RWPE2 (cell line): ENCODE measurements at regions not wholly inside any gene's neighbourhood (a gene's known extent, or its start where the extent isn't known, plus 50 kb on each side); places are given as distances from the start of the nearest gene placed in this dataset.
"Not testable (repeated sequence)": the region's sequence is repeated elsewhere in the genome, so short reads cannot be mapped to it uniquely, and the experiment has no call there.

Experiments
- ATAC-seq: fragments of 200-7000 bp; cut with Tn5 transposase; 3 replicates; pipeline ENCODE4 v1.9.1; 2021; ENCODE audit warnings: low read depth
- DNase-seq: peaks from one replicate; pipeline ENCODE4 v3.0.0-alpha.2; 2020; ENCODE audit warnings: low spot score
- H3K27ac ChIP-seq: fragments of 450-650 bp; 2 replicates; pipeline ENCODE4 v1.5.1; 2017; ENCODE audit warnings: mild to moderate bottlenecking; ENCODE audit not compliant: poor library complexity, severe bottlenecking
- H3K27me3 ChIP-seq: fragments of 250-450 bp; sonication (Bioruptor Pico); 2 replicates; pipeline ENCODE4 v1.5.1; 2021; ENCODE audit warnings: mild to moderate bottlenecking, moderate library complexity; ENCODE audit not compliant: insufficient read depth, poor library complexity, severe bottlenecking
- H3K36me3 ChIP-seq: fragments of 250-450 bp; sonication (Bioruptor Pico); 2 replicates; pipeline ENCODE4 v1.5.1; 2020; ENCODE audit warnings: low read depth, mild to moderate bottlenecking, moderate library complexity
- H3K4me1 ChIP-seq: fragments of 250-450 bp; sonication (Bioruptor Pico); 2 replicates; pipeline ENCODE4 v1.5.1; 2021; ENCODE audit warnings: mild to moderate bottlenecking, moderate library complexity; ENCODE audit not compliant: insufficient read depth, poor library complexity, severe bottlenecking
- H3K4me3 ChIP-seq: fragments of 250-450 bp; sonication (Bioruptor Pico); 2 replicates; pipeline ENCODE4 v1.5.1; 2021; ENCODE audit warnings: mild to moderate bottlenecking, moderate library complexity; ENCODE audit not compliant: severe bottlenecking
- H3K9me3 ChIP-seq: fragments of 250-450 bp; sonication (Bioruptor Pico); 2 replicates; pipeline ENCODE4 v1.5.1; 2021; ENCODE audit warnings: mild to moderate bottlenecking, moderate library complexity; ENCODE audit not compliant: severe bottlenecking

- not testable (repeated sequence) for ATAC-seq, H3K36me3 ChIP-seq, H3K27me3 ChIP-seq, H3K9me3 ChIP-seq, H3K4me3 ChIP-seq, H3K27ac ChIP-seq, DNase-seq, H3K4me1 ChIP-seq
Measured at GRCh38 chr2:87639801-87640440, 108.0 kb upstream of the PLGLB2 start.

- not testable (repeated sequence) for ATAC-seq, H3K4me3 ChIP-seq, H3K9me3 ChIP-seq, H3K4me1 ChIP-seq, DNase-seq, H3K36me3 ChIP-seq, H3K27ac ChIP-seq, H3K27me3 ChIP-seq
Measured at GRCh38 chr2:87640961-87641563, 106.8 kb upstream of the PLGLB2 start.

GRCh38 chr2:87643165-87643564, 104.7 kb upstream of the PLGLB2 start:
- not testable (repeated sequence) for H3K4me1 ChIP-seq, H3K27me3 ChIP-seq, ATAC-seq, DNase-seq, H3K9me3 ChIP-seq, H3K4me3 ChIP-seq, H3K36me3 ChIP-seq, H3K27ac ChIP-seq

GRCh38 chr2:87647737-87648498, 100.0 kb upstream of the PLGLB2 start:
- not testable (repeated sequence) for H3K36me3 ChIP-seq, H3K27ac ChIP-seq, H3K27me3 ChIP-seq, H3K4me1 ChIP-seq, DNase-seq, H3K9me3 ChIP-seq, ATAC-seq, H3K4me3 ChIP-seq

GRCh38 chr2:87648815-87649214, 99.1 kb upstream of the PLGLB2 start:
- not testable (repeated sequence) for H3K36me3 ChIP-seq, H3K9me3 ChIP-seq, H3K27ac ChIP-seq, DNase-seq, H3K4me1 ChIP-seq, H3K4me3 ChIP-seq, ATAC-seq, H3K27me3 ChIP-seq

GRCh38 chr2:87649871-87650270, 98.0 kb upstream of the PLGLB2 start:
- not testable (repeated sequence) for DNase-seq, H3K36me3 ChIP-seq, H3K4me1 ChIP-seq, H3K9me3 ChIP-seq, ATAC-seq, H3K27me3 ChIP-seq, H3K27ac ChIP-seq, H3K4me3 ChIP-seq

GRCh38 chr2:87650837-87651236, 97.0 kb upstream of the PLGLB2 start:
- not testable (repeated sequence) for H3K27ac ChIP-seq, H3K27me3 ChIP-seq, ATAC-seq, H3K9me3 ChIP-seq, DNase-seq, H3K4me3 ChIP-seq, H3K4me1 ChIP-seq, H3K36me3 ChIP-seq

GRCh38 chr2:87651589-87651988, 96.3 kb upstream of the PLGLB2 start:
- H3K4me3 ChIP-seq, DNase-seq, H3K27ac ChIP-seq, H3K36me3 ChIP-seq, H3K9me3 ChIP-seq, ATAC-seq, H3K27me3 ChIP-seq, H3K4me1 ChIP-seq: not testable (repeated sequence)

GRCh38 chr2:87653373-87653772, 94.5 kb upstream of the PLGLB2 start:
- H3K9me3 ChIP-seq, H3K4me3 ChIP-seq, DNase-seq, ATAC-seq, H3K27me3 ChIP-seq, H3K27ac ChIP-seq, H3K4me1 ChIP-seq, H3K36me3 ChIP-seq: not testable (repeated sequence)

GRCh38 chr2:87654136-87654814, 93.6 kb upstream of the PLGLB2 start:
- ATAC-seq, H3K9me3 ChIP-seq, H3K36me3 ChIP-seq, H3K4me3 ChIP-seq, H3K27me3 ChIP-seq, DNase-seq, H3K27ac ChIP-seq, H3K4me1 ChIP-seq: not testable (repeated sequence)

- H3K36me3 ChIP-seq, H3K27ac ChIP-seq, H3K4me1 ChIP-seq, DNase-seq, H3K27me3 ChIP-seq, H3K4me3 ChIP-seq, ATAC-seq, H3K9me3 ChIP-seq: not testable (repeated sequence)
Measured at GRCh38 chr2:87657915-87658314, 90.0 kb upstream of the PLGLB2 start.
